Mesenchymal stem cell (in vitro differentiated cells and primary cell): ENCODE measurements at regions not wholly inside any gene's neighbourhood (a gene's known extent, or its start where the extent isn't known, plus 50 kb on each side); places are given as distances from the start of the nearest gene placed in this dataset.
A peak's percentile ranks its signal among the peaks of the same experiment; 100 is the strongest.

ENCODE experiments used
- DNase-seq: peaks from one replicate; pipeline ENCODE4 v3.0.0-alpha.2; 2013
- H2AFZ ChIP-seq: one replicate; pipeline ENCODE4 v1.6.1; 2013; ENCODE audit warnings: low read depth, mild to moderate bottlenecking, control low read depth, inconsistent platforms, low read length, moderate library complexity
- H2AK5ac ChIP-seq: 2 replicates; pipeline ENCODE4 v1.6.1; 2013; ENCODE audit warnings: low read length, moderate library complexity, mild to moderate bottlenecking, inconsistent platforms; ENCODE audit not compliant: severe bottlenecking
- H2BK120ac ChIP-seq: one replicate; pipeline ENCODE4 v1.6.1; 2013; ENCODE audit warnings: low read depth, mild to moderate bottlenecking, inconsistent platforms, low read length, moderate library complexity
- H2BK12ac ChIP-seq, 2 experiments: one replicate each; pipeline ENCODE4 v1.6.1; 2013; ENCODE audit warnings: inconsistent platforms in 2 of 2, low read length in 2 of 2, mild to moderate bottlenecking in 2 of 2, moderate library complexity in 2 of 2, control low read depth in 1 of 2
- H2BK15ac ChIP-seq: one replicate; pipeline ENCODE4 v1.6.1; 2013; ENCODE audit warnings: mild to moderate bottlenecking, low read depth, inconsistent platforms; ENCODE audit not compliant: poor library complexity, severe bottlenecking
- H2BK5ac ChIP-seq: 2 replicates; pipeline ENCODE4 v1.6.1; 2013; ENCODE audit warnings: low read depth, mild to moderate bottlenecking, low read length, control low read depth, inconsistent platforms; ENCODE audit not compliant: poor library complexity, severe bottlenecking
- H3K14ac ChIP-seq, 2 experiments: one replicate each; pipeline ENCODE4 v1.6.1; 2013; ENCODE audit warnings: inconsistent platforms in 2 of 2, low read length in 2 of 2, control low read depth in 1 of 2, mild to moderate bottlenecking in 1 of 2, moderate library complexity in 1 of 2
- H3K18ac ChIP-seq, 2 experiments: one replicate each; pipeline ENCODE4 v1.6.1; 2013; ENCODE audit warnings: inconsistent platforms in 2 of 2, low read length in 2 of 2, control low read depth in 1 of 2, low read depth in 1 of 2, mild to moderate bottlenecking in 1 of 2
- H3K23ac ChIP-seq, 2 experiments: one replicate each; pipeline ENCODE4 v1.6.1; 2013; ENCODE audit warnings: inconsistent platforms in 2 of 2, low read length in 2 of 2, mild to moderate bottlenecking in 2 of 2, moderate library complexity in 2 of 2, control low read depth in 1 of 2
- H3K27ac ChIP-seq: 2 replicates; pipeline ENCODE4 v1.5.1; 2013; ENCODE audit warnings: mild to moderate bottlenecking, moderate library complexity, low read length, control low read depth, inconsistent platforms; ENCODE audit not compliant: poor library complexity, severe bottlenecking
- H3K27me3 ChIP-seq, 2 experiments: 2 replicates each; pipeline versions ENCODE4 v1.6.1 to v1.7.0; 2013; ENCODE audit warnings: low read length in 2 of 2, mild to moderate bottlenecking in 2 of 2, moderate library complexity in 2 of 2, control low read depth in 1 of 2, inconsistent platforms in 1 of 2; ENCODE audit not compliant: control insufficient read depth in 1 of 2, insufficient read depth in 1 of 2
- H3K36me3 ChIP-seq, 2 experiments: 2 replicates each; pipeline versions ENCODE4 v1.6.1 to v1.7.0; 2013; ENCODE audit warnings: low read length in 2 of 2, control low read depth in 1 of 2, inconsistent platforms in 1 of 2, low read depth in 1 of 2, mild to moderate bottlenecking in 1 of 2; ENCODE audit not compliant: insufficient read depth in 2 of 2, control insufficient read depth in 1 of 2
- H3K4ac ChIP-seq, 2 experiments: one replicate each; pipeline ENCODE4 v1.6.1; 2013; ENCODE audit warnings: inconsistent platforms in 2 of 2, low read length in 2 of 2, mild to moderate bottlenecking in 2 of 2, moderate library complexity in 2 of 2, control low read depth in 1 of 2, low read depth in 1 of 2
- H3K4me1 ChIP-seq: 2 replicates; pipeline ENCODE4 v1.6.1; 2013; ENCODE audit warnings: low read depth, low read length, control low read depth; ENCODE audit not compliant: control insufficient read depth, insufficient read depth
- H3K4me2 ChIP-seq: 2 replicates; pipeline ENCODE4 v1.6.1; 2013; ENCODE audit warnings: low read length, mild to moderate bottlenecking, inconsistent platforms; ENCODE audit not compliant: poor library complexity, severe bottlenecking
- H3K4me3 ChIP-seq, 2 experiments: 2 replicates each; pipeline versions ENCODE4 v1.5.1 to v1.7.0; 2013; ENCODE audit warnings: low read length in 2 of 2, mild to moderate bottlenecking in 2 of 2, control low read depth in 1 of 2, low read depth in 1 of 2; ENCODE audit not compliant: insufficient read depth in 1 of 2
- H3K79me1 ChIP-seq: replicated peaks from 2 replicates; pipeline ENCODE4 v1.6.1; 2013; ENCODE audit warnings: mild to moderate bottlenecking, control low read depth, low read length, inconsistent platforms; ENCODE audit not compliant: poor library complexity, severe bottlenecking
- H3K9ac ChIP-seq: 2 replicates; pipeline ENCODE4 v1.7.0; 2013; ENCODE audit warnings: mild to moderate bottlenecking, low read length, moderate library complexity
- H3K9me3 ChIP-seq: 2 replicates; pipeline ENCODE4 v1.7.0; 2013; ENCODE audit warnings: mild to moderate bottlenecking, low read length; ENCODE audit not compliant: control insufficient read depth
- H4K8ac ChIP-seq: one replicate; pipeline ENCODE4 v1.6.1; 2013; ENCODE audit warnings: inconsistent platforms, mild to moderate bottlenecking, low read length, moderate library complexity
- H4K91ac ChIP-seq: one replicate; pipeline ENCODE4 v1.6.1; 2013; ENCODE audit warnings: mild to moderate bottlenecking, low read length, inconsistent platforms
- WGBS: methylation state at CpG from one replicate; pipeline ENCODE4 v1.1.7; 2013; ENCODE audit warnings: mixed read lengths; 5-methylcytosine and 5-hydroxymethylcytosine counted together

- H2AFZ ChIP-seq: no peak overlapping the region
- no peaks in the 10 kb centered on the region for H3K79me1 ChIP-seq
- no peak overlapping the region for H3K23ac ChIP-seq
- H2BK5ac ChIP-seq: peak overlapping the region; percentile 21
- H2AK5ac ChIP-seq: peak overlapping the region; percentile 21
- H3K18ac ChIP-seq: no peak overlapping the region
- no peak overlapping the region for H2BK12ac ChIP-seq
- H3K9ac ChIP-seq: no peak overlapping the region
- H4K8ac ChIP-seq: no peak overlapping the region
- H2BK120ac ChIP-seq: no peak overlapping the region
- H4K91ac ChIP-seq: no peak overlapping the region
- peak; percentile 70 for DNase-seq
- no peaks in the 10 kb centered on the region for H3K36me3 ChIP-seq
- peaks cover 0 to 16% of the 10 kb centered on the region in 2 experiments for H3K27me3 ChIP-seq
- H3K4me2 ChIP-seq: no peak overlapping the region
- H3K9me3 ChIP-seq: no peaks in the 10 kb centered on the region
- peaks cover 2% of the 10 kb centered on the region for H3K4me1 ChIP-seq
- no peak overlapping the region for H3K14ac ChIP-seq
- H2BK15ac ChIP-seq: no peak overlapping the region
- H3K27ac ChIP-seq: peak overlapping the region; percentile 75
- no peak overlapping the region for H3K4me3 ChIP-seq
- 67% methylated on average over 6 of the region's 7 CpGs for WGBS
- H3K4ac ChIP-seq: no peak overlapping the region
Measured at GRCh38 chr14:58864751-58865513, 227.2 kb downstream of the DACT1 start.

GRCh38 chr14:58865514-58866281, 227.9 kb downstream of the DACT1 start:
- Histone ChIP-seq H3K36me3 (no peaks in the 10 kb centered on the region), H3K23ac (no peak overlapping the region), H4K91ac (no peak overlapping the region), H3K4me3 (no peak overlapping the region), H2BK12ac (no peak overlapping the region), H3K14ac (no peak overlapping the region), H3K9ac (no peak overlapping the region), H3K4ac (peak overlapping the region in 1 of 2 experiments; percentile 54), H3K27me3 (peaks cover 0 to 12% of the 10 kb centered on the region in 2 experiments), H3K4me2 (no peak overlapping the region), H2AK5ac (peak overlapping the region; percentile 10), H3K18ac (no peak overlapping the region), H2BK15ac (no peak overlapping the region), H2BK120ac (no peak overlapping the region), H4K8ac (no peak overlapping the region), H2BK5ac (no peak overlapping the region), H3K4me1 (peaks cover 2% of the 10 kb centered on the region), H3K9me3 (no peaks in the 10 kb centered on the region), H3K79me1 (no peaks in the 10 kb centered on the region), H3K27ac (peak overlapping the region; percentile 44), H2AFZ (no peak overlapping the region)
- DNase-seq: peak; percentile 9
- WGBS: 94% methylated on average over 4 of the region's 6 CpGs

- Histone ChIP-seq H3K4ac (no peak overlapping the region), H2AK5ac (no peak overlapping the region), H3K36me3 (no peaks in the 10 kb centered on the region), H3K23ac (no peak overlapping the region), H3K27me3 (peaks cover 0 to 8% of the 10 kb centered on the region in 2 experiments), H3K4me2 (no peak overlapping the region), H2BK15ac (no peak overlapping the region), H2BK120ac (no peak overlapping the region), H4K8ac (no peak overlapping the region), H3K4me3 (no peak overlapping the region), H3K79me1 (no peaks in the 10 kb centered on the region), H3K14ac (no peak overlapping the region), H2BK5ac (no peak overlapping the region), H2BK12ac (no peak overlapping the region), H3K27ac (peak overlapping the region; percentile 7), H2AFZ (no peak overlapping the region), H3K18ac (no peak overlapping the region), H4K91ac (no peak overlapping the region), H3K4me1 (peaks cover 2% of the 10 kb centered on the region), H3K9me3 (no peaks in the 10 kb centered on the region), H3K9ac (no peak overlapping the region)
- DNase-seq: no peak
- WGBS: 80% methylated on average over 2 of the region's 3 CpGs
Measured at GRCh38 chr14:58866391-58866790, 228.6 kb downstream of the DACT1 start.

- Histone ChIP-seq H3K9me3 (no peaks in the 10 kb centered on the region), H3K27me3 (peaks cover 0 to 8% of the 10 kb centered on the region in 2 experiments), H3K9ac (no peak overlapping the region), H2AK5ac (no peak overlapping the region), H3K18ac (no peak overlapping the region), H3K23ac (no peak overlapping the region), H3K27ac (no peak overlapping the region), H3K4me3 (no peak overlapping the region), H3K4me2 (no peak overlapping the region), H2BK5ac (no peak overlapping the region), H2BK15ac (no peak overlapping the region), H4K8ac (no peak overlapping the region), H4K91ac (no peak overlapping the region), H3K14ac (no peak overlapping the region), H3K4ac (no peak overlapping the region), H2AFZ (no peak overlapping the region), H3K79me1 (no peaks in the 10 kb centered on the region), H2BK12ac (no peak overlapping the region), H3K4me1 (no peaks in the 10 kb centered on the region), H2BK120ac (no peak overlapping the region), H3K36me3 (no peaks in the 10 kb centered on the region)
- 100% methylated on average over 1 of the region's 4 CpGs for WGBS
- no peak for DNase-seq
Measured at GRCh38 chr14:58870961-58871360, 233.2 kb downstream of the DACT1 start.
